ENCODE measurements at regions not wholly inside any gene's neighbourhood (a gene's known extent, or its start where the extent isn't known, plus 50 kb on each side); places are given as distances from the start of the nearest gene placed in this dataset.

GRCh38 chr16:74064120-74064735 lies 232.4 kb upstream of the PSMD7 start:
- Histone ChIP-seq H3K4me3 (ENCODE audit: low read depth in 2 of 2, low read length in 2 of 2) (no peak overlapping the region), H3K27me3 (ENCODE audit: control insufficient read depth, insufficient read depth, low read length) (peaks cover 2% of the 10 kb centered on the region; the same call in 1 of the 2 replicates), H3K36me3 (ENCODE audit: control insufficient read depth, insufficient read depth, low read length) (no peaks in the 10 kb centered on the region), H3K27ac (ENCODE audit: low read length) (no peak overlapping the region), H3K4me1 (ENCODE audit: control insufficient read depth, insufficient read depth, low read length) (no peaks in the 10 kb centered on the region), H3K9me3 (ENCODE audit: control insufficient read depth, insufficient read depth, low read depth, low read length) (no peaks in the 10 kb centered on the region)
- no peak for DNase-seq (ENCODE audit: low read depth, low spot score)
- POLR2A ChIA-PET = no interaction called here
- CTCF ChIA-PET = no interaction called here
- no TSS peak for BruUV-seq (replicated peaks)
- no peak for TF ChIP-seq REST (IDR thresholded peaks at IDR 0.05; ENCODE audit: insufficient read depth in 1 of 2, low read depth in 2 of 2, low read length in 1 of 2)
- in situ Hi-C loops (cut with HindIII; ENCODE audit: low pct_unique_long_range_greater_than_20kb, low sequenced_read_pairs) = no loop called here
- intact Hi-C loops (cut with micrococcal nuclease; ENCODE audit: unreplicated experiment) = no loop called here
- ATAC-seq = no peak

GRCh38 chr16:74053826-74054225 lies 242.8 kb upstream of the PSMD7 start:
- Histone ChIP-seq H3K36me3 (ENCODE audit: control insufficient read depth, insufficient read depth, low read length) (no peaks in the 10 kb centered on the region), H3K4me1 (ENCODE audit: control insufficient read depth, insufficient read depth, low read length) (no peaks in the 10 kb centered on the region), H3K27me3 (ENCODE audit: control insufficient read depth, insufficient read depth, low read length) (no peaks in the 10 kb centered on the region), H3K27ac (ENCODE audit: low read length) (no peak overlapping the region), H3K9me3 (ENCODE audit: control insufficient read depth, insufficient read depth, low read depth, low read length) (no peaks in the 10 kb centered on the region), H3K4me3 (ENCODE audit: low read depth in 2 of 2, low read length in 2 of 2) (no peak overlapping the region)
- no TSS peak for BruUV-seq (replicated peaks)
- DNase-seq (ENCODE audit: low read depth, low spot score) (no peak), ATAC-seq (no peak)
- in situ Hi-C loops (cut with HindIII; ENCODE audit: low pct_unique_long_range_greater_than_20kb, low sequenced_read_pairs) (no loop called here), intact Hi-C loops (cut with micrococcal nuclease; ENCODE audit: unreplicated experiment) (no loop called here)
- ChIA-PET POLR2A (no interaction called here), CTCF (no interaction called here)
- TF ChIP-seq SIN3A (IDR thresholded peaks at IDR 0.05; ENCODE audit: borderline replicate concordance, insufficient read depth, low read depth, low read length) (no peak), TCF7L2 (IDR thresholded peaks at IDR 0.05; ENCODE audit: low read depth, low read length) (no peak), REST (IDR thresholded peaks at IDR 0.05; ENCODE audit: insufficient read depth in 1 of 2, low read depth in 2 of 2, low read length in 1 of 2) (no peak), POLR2AphosphoS5 (IDR thresholded peaks at IDR 0.05; ENCODE audit: low read depth, low read length) (no peak), CTCF (IDR thresholded peaks at IDR 0.05) (no peak)

Measured in Panc1 (cell line).